ENCODE measurements at regions not wholly inside any gene's neighbourhood (a gene's known extent, or its start where the extent isn't known, plus 50 kb on each side); places are given as distances from the start of the nearest gene placed in this dataset.
A peak's percentile ranks its signal among the peaks of the same experiment; 100 is the strongest.

DNA sequence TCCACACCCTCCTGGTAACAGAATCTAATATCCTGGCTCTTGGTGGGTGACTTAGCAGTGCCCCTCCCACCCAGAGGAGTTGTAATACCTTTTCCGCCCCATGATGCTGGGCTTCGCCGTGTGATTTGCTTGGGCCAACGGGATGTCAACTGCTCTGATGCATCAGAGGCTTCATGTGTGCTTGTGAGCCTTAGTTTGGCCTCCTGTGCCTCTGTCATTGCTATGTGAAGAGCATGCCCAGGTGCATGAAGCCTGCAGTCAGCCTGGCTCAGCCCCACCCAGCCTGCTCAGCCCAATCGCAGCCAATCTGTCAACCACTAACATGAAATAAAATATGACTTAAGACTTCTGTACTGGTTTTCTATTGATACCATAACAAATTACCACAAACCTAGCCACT, 201.2 kb upstream of the RPL38 start:
- H3K36me3 ChIP-seq, result no peaks in the 10 kb centered on the region
- TF ChIP-seq, protein P1, sequence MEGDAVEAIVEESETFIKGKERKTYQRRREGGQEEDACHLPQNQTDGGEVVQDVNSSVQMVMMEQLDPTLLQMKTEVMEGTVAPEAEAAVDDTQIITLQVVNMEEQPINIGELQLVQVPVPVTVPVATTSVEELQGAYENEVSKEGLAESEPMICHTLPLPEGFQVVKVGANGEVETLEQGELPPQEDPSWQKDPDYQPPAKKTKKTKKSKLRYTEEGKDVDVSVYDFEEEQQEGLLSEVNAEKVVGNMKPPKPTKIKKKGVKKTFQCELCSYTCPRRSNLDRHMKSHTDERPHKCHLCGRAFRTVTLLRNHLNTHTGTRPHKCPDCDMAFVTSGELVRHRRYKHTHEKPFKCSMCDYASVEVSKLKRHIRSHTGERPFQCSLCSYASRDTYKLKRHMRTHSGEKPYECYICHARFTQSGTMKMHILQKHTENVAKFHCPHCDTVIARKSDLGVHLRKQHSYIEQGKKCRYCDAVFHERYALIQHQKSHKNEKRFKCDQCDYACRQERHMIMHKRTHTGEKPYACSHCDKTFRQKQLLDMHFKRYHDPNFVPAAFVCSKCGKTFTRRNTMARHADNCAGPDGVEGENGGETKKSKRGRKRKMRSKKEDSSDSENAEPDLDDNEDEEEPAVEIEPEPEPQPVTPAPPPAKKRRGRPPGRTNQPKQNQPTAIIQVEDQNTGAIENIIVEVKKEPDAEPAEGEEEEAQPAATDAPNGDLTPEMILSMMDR (IDR thresholded peaks at IDR 0.05; ENCODE audit: low read depth, low read length), result no peak
- no peak for DNase-seq
- no peaks in the 10 kb centered on the region for H3K9me3 ChIP-seq (ENCODE audit: severe bottlenecking)
- no peak overlapping the region for H3K4me3 ChIP-seq (ENCODE audit: low read depth, low read length)
- no peak overlapping the region for H3K27ac ChIP-seq
- H3K27me3 ChIP-seq (ENCODE audit: insufficient read depth, low read depth, severe bottlenecking), result no peaks in the 10 kb centered on the region

DNA sequence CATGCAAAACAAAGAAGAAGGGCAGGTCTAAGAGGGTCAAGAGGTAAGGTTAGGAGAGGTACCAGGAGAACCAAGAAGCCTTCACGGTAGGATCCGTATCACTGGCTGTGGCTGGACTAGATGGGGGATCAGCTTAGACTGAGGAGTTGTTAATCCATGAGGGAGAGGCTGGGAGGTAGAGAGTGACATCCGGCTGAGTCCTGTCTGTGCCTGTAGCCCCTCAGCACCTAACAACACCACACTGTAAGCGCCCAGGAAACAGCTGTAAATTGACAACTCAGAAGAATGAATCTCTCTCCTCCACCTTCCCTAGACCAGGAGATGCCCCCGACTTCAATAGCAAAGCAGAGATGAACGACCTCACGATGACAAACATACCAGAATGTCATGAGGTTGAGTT, 199.4 kb upstream of the RPL38 start:
- Histone ChIP-seq H3K4me3 (ENCODE audit: low read depth, low read length) (no peak overlapping the region), H3K36me3 (no peaks in the 10 kb centered on the region), H3K27me3 (ENCODE audit: insufficient read depth, low read depth, severe bottlenecking) (no peaks in the 10 kb centered on the region), H3K27ac (peak overlapping the region; percentile 5; the same call in 1 of the 2 replicates), H3K9me3 (ENCODE audit: severe bottlenecking) (no peaks in the 10 kb centered on the region)
- peak; percentile 74 for DNase-seq
- TF ChIP-seq, protein P1 (IDR thresholded peaks at IDR 0.05; ENCODE audit: low read depth, low read length), result no peak

DNA sequence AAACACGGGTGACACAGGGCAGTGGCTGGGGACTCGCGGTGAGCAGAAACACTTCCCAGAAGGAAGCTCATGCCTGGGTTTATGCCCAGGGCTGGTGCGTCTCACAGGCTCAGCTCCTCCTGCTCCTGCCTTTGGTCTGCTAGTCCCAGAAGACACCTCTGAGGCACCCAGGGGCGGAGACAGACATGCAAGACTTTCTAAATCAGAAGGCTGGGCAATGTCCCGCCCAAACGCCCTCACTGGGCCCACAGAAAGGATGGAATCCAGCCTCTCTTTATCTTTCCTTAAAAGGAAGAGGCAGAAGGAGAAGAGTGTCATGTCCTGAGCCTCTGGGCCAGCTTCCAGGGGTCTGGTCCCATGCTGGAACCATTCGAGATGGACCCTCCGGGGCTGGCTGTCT, 197.7 kb upstream of the RPL38 start:
- no peaks in the 10 kb centered on the region for H3K9me3 ChIP-seq (ENCODE audit: severe bottlenecking)
- 0 out of 2 replicates have a peak overlapping the region, but pooled peaks have one; percentile 4 for H3K27ac ChIP-seq
- no peaks in the 10 kb centered on the region for H3K27me3 ChIP-seq (ENCODE audit: insufficient read depth, low read depth, severe bottlenecking)
- TF ChIP-seq, protein P1 (IDR thresholded peaks at IDR 0.05; ENCODE audit: low read depth, low read length), result no peak
- DNase-seq, result no peak
- no peaks in the 10 kb centered on the region for H3K36me3 ChIP-seq
- H3K4me3 ChIP-seq (ENCODE audit: low read depth, low read length), result no peak overlapping the region

DNA sequence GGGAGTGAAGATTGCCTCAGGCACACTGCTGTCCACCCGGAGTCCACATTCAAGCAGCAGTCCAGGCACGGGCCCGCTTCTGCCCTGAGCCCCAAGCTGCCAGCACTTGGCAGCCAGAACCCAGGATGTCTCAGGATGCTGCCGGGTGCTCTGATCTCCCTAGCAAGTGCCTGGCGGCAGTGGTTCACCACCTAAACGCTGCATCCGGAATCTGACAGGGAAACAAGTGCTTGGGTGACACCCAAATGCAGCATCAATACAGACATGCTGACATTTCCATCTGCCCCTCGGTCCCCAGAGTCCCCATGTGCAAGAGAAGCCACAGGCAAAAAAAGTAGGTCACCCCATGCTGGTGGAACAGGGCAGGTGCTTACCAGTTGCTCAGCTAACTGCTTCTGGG, 197.1 kb upstream of the RPL38 start:
- no peaks in the 10 kb centered on the region for H3K27me3 ChIP-seq (ENCODE audit: insufficient read depth, low read depth, severe bottlenecking)
- DNase-seq, result no peak
- no peak overlapping the region for H3K27ac ChIP-seq

DNA sequence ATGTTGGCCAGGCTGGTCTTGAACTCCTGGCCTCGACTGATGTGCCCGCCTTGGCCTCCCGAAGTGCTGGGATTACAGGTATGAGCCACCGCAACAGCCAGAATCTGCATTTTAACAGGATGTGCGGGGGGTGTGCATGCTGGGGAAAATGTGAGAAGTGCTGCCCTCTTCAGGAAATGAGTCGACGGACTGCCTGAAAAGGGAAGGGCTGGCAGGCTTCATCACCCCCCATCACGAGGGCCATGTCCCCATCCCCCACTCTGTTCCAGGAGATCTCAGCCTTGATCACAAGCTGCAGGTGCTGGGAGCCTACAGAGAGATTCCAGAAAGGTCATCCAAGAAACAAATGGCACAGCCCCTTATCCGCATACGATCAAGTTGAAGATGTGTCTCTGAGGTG, 195.3 kb upstream of the RPL38 start:
- Histone ChIP-seq H3K27me3 (ENCODE audit: insufficient read depth, low read depth, severe bottlenecking) (no peaks in the 10 kb centered on the region), H3K36me3 (no peaks in the 10 kb centered on the region), H3K9me3 (ENCODE audit: severe bottlenecking) (no peaks in the 10 kb centered on the region), H3K27ac (no peak overlapping the region), H3K4me3 (ENCODE audit: low read depth, low read length) (no peak overlapping the region)
- TF ChIP-seq, protein P1 (IDR thresholded peaks at IDR 0.05; ENCODE audit: low read depth, low read length), result peak; percentile 84
- peak; percentile 87 for DNase-seq

More for the DNA sequence above, 197.1 kb upstream of the RPL38 start:
- Histone ChIP-seq H3K4me3 (ENCODE audit: low read depth, low read length) (no peak overlapping the region), H3K9me3 (ENCODE audit: severe bottlenecking) (no peaks in the 10 kb centered on the region), H3K36me3 (no peaks in the 10 kb centered on the region)
- TF ChIP-seq, protein P1 (IDR thresholded peaks at IDR 0.05; ENCODE audit: low read depth, low read length), result no peak

DNA sequence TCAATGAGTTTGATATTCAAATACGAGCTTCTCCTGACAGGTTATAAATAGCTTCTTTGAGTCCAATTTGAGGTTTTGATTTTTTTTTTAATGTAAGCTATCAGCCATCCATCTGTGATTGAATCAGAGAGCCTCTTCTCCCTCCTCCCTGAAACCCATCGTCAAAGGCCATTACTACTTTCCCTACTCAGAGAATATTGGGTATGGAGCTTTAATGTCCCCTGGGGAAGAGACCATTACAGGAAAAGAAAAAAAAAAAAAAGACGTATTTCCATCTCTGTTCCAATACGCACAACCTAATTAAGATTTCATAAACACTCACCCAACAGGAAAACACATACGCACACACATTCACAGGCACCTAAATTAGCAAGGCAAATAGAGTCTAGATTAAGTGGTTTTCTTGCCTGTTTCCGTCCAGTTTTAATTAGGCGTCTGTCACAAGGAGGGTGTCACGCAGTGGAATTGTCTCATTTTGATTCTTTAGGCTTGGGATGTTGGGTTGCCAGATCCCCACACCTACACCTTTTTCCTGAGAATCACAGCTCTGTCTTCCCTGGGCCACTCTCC, 194.3 kb upstream of the RPL38 start:
- H3K27me3 ChIP-seq (ENCODE audit: insufficient read depth, low read depth, severe bottlenecking), result no peaks in the 10 kb centered on the region
- H3K27ac ChIP-seq, result no peak overlapping the region; the same call in 1 of the 2 replicates
- TF ChIP-seq, protein P1 (IDR thresholded peaks at IDR 0.05; ENCODE audit: low read depth, low read length), result no peak
- no peaks in the 10 kb centered on the region for H3K36me3 ChIP-seq
- H3K9me3 ChIP-seq (ENCODE audit: severe bottlenecking), result no peaks in the 10 kb centered on the region
- no peak for DNase-seq
- no peak overlapping the region for H3K4me3 ChIP-seq (ENCODE audit: low read depth, low read length)
